ENCODE measurements at regions not wholly inside any gene's neighbourhood (a gene's known extent, or its start where the extent isn't known, plus 50 kb on each side); places are given as distances from the start of the nearest gene placed in this dataset.

DNA sequence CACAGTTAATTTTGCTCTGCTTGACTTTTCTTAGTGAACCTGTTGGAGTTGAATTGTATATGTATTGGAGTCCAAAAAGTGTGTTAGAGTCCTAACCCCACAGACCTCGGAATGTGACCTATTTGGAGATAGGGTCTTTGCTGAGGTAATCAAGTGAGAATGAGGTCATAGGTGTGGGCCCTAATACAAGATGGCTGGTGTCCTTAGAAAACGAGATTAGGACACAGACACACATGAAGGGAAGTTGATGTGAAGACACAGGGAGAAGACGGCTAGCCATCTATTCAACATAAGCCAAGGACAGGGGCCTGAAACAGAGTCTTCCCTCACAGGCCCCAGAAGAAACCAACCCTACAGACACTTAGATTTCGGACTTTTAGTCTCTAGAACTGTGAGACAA lies 260.6 kb upstream of the NEBL start:
- peaks cover 16% of the 10 kb centered on the region for H3K4me1 ChIP-seq (ENCODE audit: insufficient read depth, low read length)
- WGBS = 89% methylated on average over 4 of the region's 4 CpGs
- H3K9ac ChIP-seq (ENCODE audit: low read depth, low read length) = no peak overlapping the region
- no peak overlapping the region for H3K27ac ChIP-seq (ENCODE audit: low read depth, low read length)
- peaks cover 14% of the 10 kb centered on the region for H3K9me3 ChIP-seq (ENCODE audit: insufficient read depth, low read depth, low read length)
- no peaks in the 10 kb centered on the region for H3K27me3 ChIP-seq (ENCODE audit: insufficient read depth, low read length)
- peaks cover 5% of the 10 kb centered on the region; the same call in 1 of the 2 replicates for H3K36me3 ChIP-seq (ENCODE audit: insufficient read depth, low read length)
- no peak overlapping the region for H3K4me3 ChIP-seq (ENCODE audit: low read length)

DNA sequence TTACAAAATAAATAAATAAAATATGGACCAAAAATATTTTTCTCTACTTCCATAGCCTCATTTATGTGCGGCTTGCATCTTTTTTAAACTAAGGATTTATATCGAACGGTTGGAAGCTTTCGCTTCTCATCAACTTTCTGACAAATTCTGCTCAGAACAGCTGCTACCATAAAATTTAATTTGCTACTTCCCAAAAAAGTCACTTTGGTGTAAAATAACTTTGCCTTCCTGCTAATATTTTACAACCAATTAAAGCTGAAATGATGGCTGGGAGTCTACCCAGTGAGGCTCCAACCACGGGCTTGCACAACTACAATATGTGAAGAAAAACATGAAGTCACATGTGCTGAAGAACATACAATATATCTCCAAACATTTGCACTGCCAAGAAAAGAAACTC lies 253.1 kb upstream of the NEBL start:
- 97% methylated on average over 5 of the region's 5 CpGs for WGBS

DNA sequence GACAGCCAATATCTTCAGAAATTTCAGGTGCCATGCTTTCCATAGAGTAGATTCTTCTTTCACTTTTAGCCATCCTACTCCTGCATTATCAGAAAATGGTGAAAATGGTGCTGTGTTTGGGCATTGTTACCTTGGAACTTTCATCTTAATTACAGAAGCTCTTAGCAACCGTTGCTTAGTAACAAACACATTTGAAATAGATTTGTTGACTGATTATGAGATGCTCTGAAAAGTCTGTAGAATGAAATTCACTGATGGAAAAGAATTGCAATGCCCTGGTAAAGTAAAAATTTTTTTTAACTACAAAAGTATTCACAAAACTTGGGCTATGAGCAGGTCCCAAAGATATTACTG lies 249.3 kb upstream of the NEBL start:
- no peaks in the 10 kb centered on the region for H3K27me3 ChIP-seq (ENCODE audit: insufficient read depth, low read length)
- H3K36me3 ChIP-seq (ENCODE audit: insufficient read depth, low read length) = no peaks in the 10 kb centered on the region
- 100% methylated on average over 1 of the region's 1 CpG for WGBS
- no peak overlapping the region for H3K27ac ChIP-seq (ENCODE audit: low read depth, low read length)
- no peaks in the 10 kb centered on the region for H3K9me3 ChIP-seq (ENCODE audit: insufficient read depth, low read depth, low read length)
- no peak overlapping the region for H3K4me3 ChIP-seq (ENCODE audit: low read length)
- peaks cover 13% of the 10 kb centered on the region for H3K4me1 ChIP-seq (ENCODE audit: insufficient read depth, low read length)
- no peak overlapping the region for H3K9ac ChIP-seq (ENCODE audit: low read depth, low read length)

More for the DNA sequence above, 253.1 kb upstream of the NEBL start:
- no peaks in the 10 kb centered on the region for H3K36me3 ChIP-seq (ENCODE audit: insufficient read depth, low read length)
- no peak overlapping the region for H3K9ac ChIP-seq (ENCODE audit: low read depth, low read length)
- peaks cover 10% of the 10 kb centered on the region; the same call in 1 of the 2 replicates for H3K4me1 ChIP-seq (ENCODE audit: insufficient read depth, low read length)
- H3K27me3 ChIP-seq (ENCODE audit: insufficient read depth, low read length) = no peaks in the 10 kb centered on the region
- no peak overlapping the region for H3K4me3 ChIP-seq (ENCODE audit: low read length)
- no peak overlapping the region for H3K27ac ChIP-seq (ENCODE audit: low read depth, low read length)
- H3K9me3 ChIP-seq (ENCODE audit: insufficient read depth, low read depth, low read length) = no peaks in the 10 kb centered on the region

DNA sequence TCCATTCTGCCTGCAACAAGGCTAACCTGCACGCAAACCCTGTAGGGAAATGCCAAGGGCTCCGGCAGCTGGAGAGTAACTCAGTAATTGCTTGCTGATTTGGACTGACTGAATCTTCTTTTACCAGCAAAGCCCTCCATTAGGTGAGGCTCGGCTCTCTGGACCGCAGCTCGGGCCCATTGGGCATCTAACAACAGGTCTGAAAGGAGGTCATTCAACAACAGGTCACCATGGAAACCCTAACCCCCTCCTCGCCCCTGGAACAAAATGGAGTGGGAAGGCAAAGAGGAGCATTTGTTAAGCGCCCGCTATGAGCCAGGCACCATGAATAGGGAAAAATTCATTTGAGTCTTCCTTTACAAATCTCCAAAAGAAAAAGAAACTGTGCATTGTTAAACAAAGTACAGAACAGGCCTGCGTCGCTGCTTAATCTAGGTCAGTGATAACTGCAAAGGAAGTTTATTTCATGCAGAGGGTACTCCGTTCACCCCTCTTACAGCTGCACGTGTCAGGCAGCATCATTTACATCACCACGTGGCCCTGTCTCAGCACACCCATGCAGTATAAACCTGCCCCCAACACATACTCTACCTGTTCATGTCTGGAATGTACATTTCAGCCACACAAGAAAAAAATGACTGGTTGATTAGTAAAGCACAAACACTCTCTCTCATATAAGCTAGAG lies 248.8 kb upstream of the NEBL start:
- H3K9ac ChIP-seq (ENCODE audit: low read depth, low read length) = no peak overlapping the region
- no peak overlapping the region for H3K4me3 ChIP-seq (ENCODE audit: low read length)
- no peaks in the 10 kb centered on the region for H3K27me3 ChIP-seq (ENCODE audit: insufficient read depth, low read length)
- H3K27ac ChIP-seq (ENCODE audit: low read depth, low read length) = no peak overlapping the region
- H3K4me1 ChIP-seq (ENCODE audit: insufficient read depth, low read length) = peaks cover 13% of the 10 kb centered on the region
- no peaks in the 10 kb centered on the region for H3K36me3 ChIP-seq (ENCODE audit: insufficient read depth, low read length)
- H3K9me3 ChIP-seq (ENCODE audit: insufficient read depth, low read depth, low read length) = no peaks in the 10 kb centered on the region
- 84% methylated on average over 13 of the region's 13 CpGs for WGBS

DNA sequence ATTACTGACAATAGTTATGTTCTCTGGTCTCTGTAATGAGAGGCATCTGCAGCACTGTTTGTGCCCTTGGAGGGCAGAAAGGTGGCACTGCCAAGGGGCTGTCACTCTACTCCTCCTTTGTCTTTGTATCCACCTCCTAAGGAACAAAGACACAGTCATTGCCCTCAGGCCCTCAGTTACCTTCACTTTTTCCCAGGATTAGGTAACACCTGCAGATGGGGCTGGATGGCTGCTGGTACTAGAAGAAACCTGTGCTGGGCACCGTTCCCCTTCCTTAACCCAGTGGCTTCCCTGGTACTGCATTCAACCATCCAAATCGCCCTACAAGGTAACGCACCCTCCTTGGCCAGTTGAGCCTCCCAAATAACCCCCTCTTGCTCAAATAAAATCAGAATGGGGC lies 246.9 kb upstream of the NEBL start:
- Histone ChIP-seq H3K36me3 (ENCODE audit: insufficient read depth, low read length) (no peaks in the 10 kb centered on the region), H3K4me3 (ENCODE audit: low read length) (no peak overlapping the region), H3K9me3 (ENCODE audit: insufficient read depth, low read depth, low read length) (no peaks in the 10 kb centered on the region), H3K27ac (ENCODE audit: low read depth, low read length) (no peak overlapping the region), H3K27me3 (ENCODE audit: insufficient read depth, low read length) (no peaks in the 10 kb centered on the region), H3K4me1 (ENCODE audit: insufficient read depth, low read length) (peaks cover 13% of the 10 kb centered on the region), H3K9ac (ENCODE audit: low read depth, low read length) (no peak overlapping the region)
- WGBS = 89% methylated on average over 3 of the region's 3 CpGs

DNA sequence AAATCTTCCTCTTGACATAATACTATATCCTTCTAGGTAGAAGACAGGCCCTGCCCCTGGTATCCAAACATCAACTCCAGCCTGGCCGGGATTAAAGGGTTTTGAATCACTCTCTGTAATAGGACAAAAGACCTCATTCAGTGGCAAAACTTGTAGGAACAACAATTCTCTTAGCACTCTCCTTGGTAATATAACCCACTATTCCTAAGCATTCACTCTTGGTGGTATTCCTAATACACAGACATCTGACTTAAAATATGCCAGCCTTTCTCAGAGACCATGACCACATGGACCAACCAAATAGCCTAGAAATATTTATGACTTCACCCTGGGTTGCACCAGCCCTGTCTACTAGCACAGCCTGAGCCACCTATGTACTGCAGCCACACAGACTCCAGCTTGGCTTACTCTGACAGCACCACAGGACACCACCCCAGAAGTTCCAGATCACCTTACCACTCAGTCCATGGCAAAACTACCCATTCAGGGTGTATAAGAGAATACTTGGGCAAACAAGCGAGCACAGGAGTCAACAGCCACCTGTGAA lies 244.9 kb upstream of the NEBL start:
- no peaks in the 10 kb centered on the region for H3K36me3 ChIP-seq (ENCODE audit: insufficient read depth, low read length)
- H3K9me3 ChIP-seq (ENCODE audit: insufficient read depth, low read depth, low read length) = no peaks in the 10 kb centered on the region
- no peak overlapping the region for H3K27ac ChIP-seq (ENCODE audit: low read depth, low read length)
- 93% methylated on average over 2 of the region's 2 CpGs for WGBS
- no peaks in the 10 kb centered on the region for H3K27me3 ChIP-seq (ENCODE audit: insufficient read depth, low read length)
- H3K4me3 ChIP-seq (ENCODE audit: low read length) = no peak overlapping the region
- peaks cover 13% of the 10 kb centered on the region for H3K4me1 ChIP-seq (ENCODE audit: insufficient read depth, low read length)
- no peak overlapping the region for H3K9ac ChIP-seq (ENCODE audit: low read depth, low read length)

DNA sequence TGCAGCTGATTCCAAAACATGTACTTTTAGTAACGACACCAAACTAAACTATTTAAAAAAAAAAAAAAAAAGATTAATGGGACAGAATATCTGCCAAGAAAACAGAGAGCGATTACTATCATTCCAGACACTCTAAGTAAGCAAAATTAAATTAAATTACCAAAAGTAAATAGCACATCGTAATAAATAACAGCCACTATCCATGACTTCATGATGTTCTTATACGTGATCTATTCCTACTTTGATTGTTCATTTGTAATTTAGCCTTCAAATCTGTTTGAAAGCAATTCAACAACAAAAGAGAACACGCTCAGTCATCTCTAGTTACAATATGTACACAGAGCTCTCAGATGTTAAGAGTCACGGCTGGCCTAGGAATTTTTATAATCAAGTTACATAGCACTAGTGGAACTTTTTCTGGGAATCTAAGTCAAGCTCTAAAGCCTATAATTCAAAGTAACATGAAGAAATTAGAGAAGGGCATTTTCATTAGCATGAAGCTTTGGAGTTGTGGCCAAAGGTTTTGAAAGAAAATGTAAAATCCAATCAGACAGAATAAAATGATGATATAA lies 241.7 kb upstream of the NEBL start:
- Histone ChIP-seq H3K4me3 (ENCODE audit: low read length) (no peak overlapping the region), H3K27me3 (ENCODE audit: insufficient read depth, low read length) (no peaks in the 10 kb centered on the region), H3K9ac (ENCODE audit: low read depth, low read length) (no peak overlapping the region), H3K9me3 (ENCODE audit: insufficient read depth, low read depth, low read length) (no peaks in the 10 kb centered on the region), H3K27ac (ENCODE audit: low read depth, low read length) (no peak overlapping the region), H3K36me3 (ENCODE audit: insufficient read depth, low read length) (no peaks in the 10 kb centered on the region), H3K4me1 (ENCODE audit: insufficient read depth, low read length) (peaks cover 7% of the 10 kb centered on the region)
- WGBS = 94% methylated on average over 6 of the region's 6 CpGs

DNA sequence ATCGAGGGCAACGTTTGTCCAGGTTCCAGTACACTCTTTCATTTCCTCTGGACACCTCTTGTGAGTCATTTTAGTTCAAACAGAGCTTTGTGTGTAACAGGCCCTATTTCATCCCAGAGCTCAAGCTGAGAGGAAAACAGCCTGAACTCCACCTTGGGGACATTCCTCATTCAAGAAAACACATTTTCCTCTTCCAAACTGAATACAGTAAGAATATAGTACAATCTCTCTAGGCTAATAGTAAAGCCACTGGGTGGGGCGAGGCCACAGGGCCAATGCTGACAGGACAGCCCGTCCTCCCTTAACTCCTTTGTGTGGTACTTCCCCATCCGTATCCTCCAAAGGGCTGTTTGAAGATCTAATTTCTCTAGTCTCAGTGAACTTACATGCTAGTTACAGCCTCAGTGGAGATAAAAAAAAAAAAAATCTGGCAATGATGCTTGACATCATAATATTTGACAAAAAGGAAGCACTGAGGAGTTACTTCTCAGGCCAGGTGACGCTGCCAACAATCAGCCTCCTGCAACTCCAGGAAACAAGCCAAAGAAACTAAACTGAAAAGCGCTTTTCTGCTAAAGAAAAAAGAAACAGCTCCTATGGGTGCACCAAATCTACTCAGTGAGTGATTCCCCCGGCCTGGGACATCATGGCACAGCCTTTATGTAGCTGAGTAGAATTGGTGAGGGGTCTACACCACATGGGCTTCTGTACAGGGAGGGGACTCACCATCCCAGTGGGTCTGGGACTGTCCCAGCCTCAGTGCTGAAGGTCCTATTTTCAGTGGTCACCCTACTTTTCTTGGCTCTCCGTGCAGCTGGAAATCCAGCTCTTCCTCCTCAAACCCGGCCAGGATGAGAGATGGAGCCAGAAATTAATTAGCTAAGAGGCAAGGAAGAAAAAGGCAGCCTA lies 238.2 kb upstream of the NEBL start:
- Histone ChIP-seq H3K9ac (ENCODE audit: low read depth, low read length) (no peak overlapping the region), H3K27ac (ENCODE audit: low read depth, low read length) (no peak overlapping the region), H3K27me3 (ENCODE audit: insufficient read depth, low read length) (no peaks in the 10 kb centered on the region), H3K4me3 (ENCODE audit: low read length) (no peak overlapping the region), H3K36me3 (ENCODE audit: insufficient read depth, low read length) (no peaks in the 10 kb centered on the region), H3K9me3 (ENCODE audit: insufficient read depth, low read depth, low read length) (no peaks in the 10 kb centered on the region), H3K4me1 (ENCODE audit: insufficient read depth, low read length) (peaks cover under 1% of the 10 kb centered on the region; the same call in 1 of the 2 replicates)
- 92% methylated on average over 10 of the region's 10 CpGs for WGBS

DNA sequence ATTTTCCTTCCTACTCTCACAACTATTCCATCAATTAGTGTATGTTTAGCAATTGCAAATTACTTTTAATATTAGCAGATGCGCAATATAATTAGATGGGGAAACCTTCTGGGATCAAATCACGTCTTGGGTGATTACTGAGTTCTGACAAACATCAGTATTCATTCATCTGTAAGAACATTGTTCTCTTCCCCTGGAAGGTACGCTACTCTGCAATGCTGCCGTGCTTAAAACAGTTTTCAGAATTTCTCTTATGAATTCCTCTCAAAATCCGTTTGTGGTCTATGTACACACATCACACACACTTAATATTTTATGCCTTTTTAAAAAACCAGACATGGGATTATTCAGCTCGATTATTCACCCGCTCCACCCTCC lies 237.5 kb upstream of the NEBL start:
- peaks cover 7% of the 10 kb centered on the region; the same call in 1 of the 2 replicates for H3K4me1 ChIP-seq (ENCODE audit: insufficient read depth, low read length)
- no peak overlapping the region for H3K27ac ChIP-seq (ENCODE audit: low read depth, low read length)
- no peak overlapping the region for H3K9ac ChIP-seq (ENCODE audit: low read depth, low read length)
- WGBS = 94% methylated on average over 7 of the region's 7 CpGs
- no peaks in the 10 kb centered on the region for H3K27me3 ChIP-seq (ENCODE audit: insufficient read depth, low read length)
- H3K9me3 ChIP-seq (ENCODE audit: insufficient read depth, low read depth, low read length) = no peaks in the 10 kb centered on the region
- H3K4me3 ChIP-seq (ENCODE audit: low read length) = no peak overlapping the region
- no peaks in the 10 kb centered on the region for H3K36me3 ChIP-seq (ENCODE audit: insufficient read depth, low read length)

DNA sequence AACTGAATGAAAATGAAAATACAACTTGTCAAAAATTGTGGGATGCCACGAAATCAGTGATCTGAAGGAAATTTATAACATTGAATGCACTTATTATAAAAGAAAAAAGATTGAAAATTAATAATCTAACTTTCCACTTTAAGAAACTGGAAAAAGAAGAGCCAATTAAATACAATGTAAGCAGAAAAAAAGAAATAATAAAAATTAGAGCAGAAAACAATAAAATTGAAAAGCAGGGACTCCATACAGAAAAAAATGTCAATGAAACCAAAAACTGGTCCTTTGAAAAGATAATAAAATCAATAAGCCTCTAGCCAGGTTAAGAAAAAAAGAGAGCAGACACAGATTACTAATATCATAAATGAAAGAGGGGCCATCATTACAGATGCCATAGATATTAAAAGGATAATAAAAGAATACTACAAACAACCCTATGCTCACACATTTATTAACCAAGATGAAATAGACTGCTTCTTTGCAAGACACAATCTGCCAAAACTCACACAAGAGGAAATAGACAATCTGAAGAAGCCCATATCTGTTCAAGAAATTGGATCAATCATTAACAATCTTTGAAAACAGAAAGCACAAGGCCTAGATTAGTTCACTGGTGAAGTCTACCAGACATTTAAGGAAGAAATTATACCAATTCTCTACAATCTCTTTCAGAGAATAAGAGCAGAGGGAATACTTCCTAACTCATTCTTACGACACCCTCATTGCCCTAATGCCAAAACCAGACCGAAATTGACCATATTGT lies 233.8 kb upstream of the NEBL start:
- H3K36me3 ChIP-seq (ENCODE audit: insufficient read depth, low read length) = no peaks in the 10 kb centered on the region
- no peaks in the 10 kb centered on the region for H3K9me3 ChIP-seq (ENCODE audit: insufficient read depth, low read depth, low read length)
- no peak overlapping the region for H3K9ac ChIP-seq (ENCODE audit: low read depth, low read length)
- no peak overlapping the region for H3K27ac ChIP-seq (ENCODE audit: low read depth, low read length)
- WGBS = 89% methylated on average over 2 of the region's 3 CpGs
- no peak overlapping the region for H3K4me3 ChIP-seq (ENCODE audit: low read length)
- no peaks in the 10 kb centered on the region for H3K27me3 ChIP-seq (ENCODE audit: insufficient read depth, low read length)
- peaks cover 14% of the 10 kb centered on the region for H3K4me1 ChIP-seq (ENCODE audit: insufficient read depth, low read length)

All from HUES64 (cell line).